ENCODE measurements at regions not wholly inside any gene's neighbourhood (a gene's known extent, or its start where the extent isn't known, plus 50 kb on each side); places are given as distances from the start of the nearest gene placed in this dataset.

DNA sequence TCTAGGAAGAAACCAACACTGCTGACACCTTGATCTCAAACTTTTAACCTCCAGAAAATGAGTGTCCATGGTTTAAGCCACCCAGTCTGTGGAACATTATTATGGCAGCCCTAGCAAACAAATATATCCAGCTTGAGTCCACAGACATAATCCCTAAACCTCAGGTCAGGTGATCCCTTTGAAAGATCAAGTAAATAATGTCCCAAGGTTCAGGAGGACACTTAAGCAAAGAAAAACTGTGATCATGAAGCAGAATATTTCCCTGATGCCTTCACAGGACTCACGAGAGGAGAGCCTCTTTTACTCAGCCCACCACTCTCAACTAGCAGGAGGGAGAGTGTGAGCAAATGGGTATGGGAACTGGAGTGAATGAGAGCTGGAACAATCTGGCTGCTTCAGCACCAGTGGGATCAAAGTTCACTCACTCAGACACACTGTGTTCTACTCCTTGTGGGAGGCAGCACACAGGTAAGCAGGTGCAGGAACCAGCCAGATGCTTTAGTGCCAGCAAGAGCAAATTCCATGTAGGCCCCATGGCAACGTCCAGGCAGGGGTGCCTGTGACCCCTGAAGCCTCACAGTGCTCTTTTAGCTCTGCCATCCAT is 608.4 kb downstream of the RAB28 start:
- TF ChIP-seq, protein P1, sequence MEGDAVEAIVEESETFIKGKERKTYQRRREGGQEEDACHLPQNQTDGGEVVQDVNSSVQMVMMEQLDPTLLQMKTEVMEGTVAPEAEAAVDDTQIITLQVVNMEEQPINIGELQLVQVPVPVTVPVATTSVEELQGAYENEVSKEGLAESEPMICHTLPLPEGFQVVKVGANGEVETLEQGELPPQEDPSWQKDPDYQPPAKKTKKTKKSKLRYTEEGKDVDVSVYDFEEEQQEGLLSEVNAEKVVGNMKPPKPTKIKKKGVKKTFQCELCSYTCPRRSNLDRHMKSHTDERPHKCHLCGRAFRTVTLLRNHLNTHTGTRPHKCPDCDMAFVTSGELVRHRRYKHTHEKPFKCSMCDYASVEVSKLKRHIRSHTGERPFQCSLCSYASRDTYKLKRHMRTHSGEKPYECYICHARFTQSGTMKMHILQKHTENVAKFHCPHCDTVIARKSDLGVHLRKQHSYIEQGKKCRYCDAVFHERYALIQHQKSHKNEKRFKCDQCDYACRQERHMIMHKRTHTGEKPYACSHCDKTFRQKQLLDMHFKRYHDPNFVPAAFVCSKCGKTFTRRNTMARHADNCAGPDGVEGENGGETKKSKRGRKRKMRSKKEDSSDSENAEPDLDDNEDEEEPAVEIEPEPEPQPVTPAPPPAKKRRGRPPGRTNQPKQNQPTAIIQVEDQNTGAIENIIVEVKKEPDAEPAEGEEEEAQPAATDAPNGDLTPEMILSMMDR (IDR thresholded peaks at IDR 0.05): no peak
- no peak for TF ChIP-seq POLR2A (IDR thresholded peaks at IDR 0.05)
